ENCODE measurements at regions not wholly inside any gene's neighbourhood (a gene's known extent, or its start where the extent isn't known, plus 50 kb on each side); places are given as distances from the start of the nearest gene placed in this dataset.

GRCh38 chr7:157470701-157471131, 133.9 kb downstream of the DNAJB6 start:
- 86% methylated on average over 11 of the region's 17 CpGs for WGBS
- Histone ChIP-seq H2BK12ac (ENCODE audit: low read length in 2 of 2) (no peak overlapping the region), H4K8ac (ENCODE audit: low read length) (no peak overlapping the region), H2BK120ac (ENCODE audit: low read depth, low read length) (no peak overlapping the region), H3K27ac (ENCODE audit: low read length, poor library complexity, severe bottlenecking) (no peak overlapping the region), H2AK5ac (ENCODE audit: low read length, severe bottlenecking) (no peak overlapping the region), H3K18ac (ENCODE audit: low read depth in 1 of 2, low read length in 2 of 2) (no peak overlapping the region), H3K9me3 (ENCODE audit: control insufficient read depth, low read length) (peaks cover 24% of the 10 kb centered on the region), H3K4ac (ENCODE audit: low read depth in 1 of 2, low read length in 2 of 2) (no peak overlapping the region), H2AFZ (ENCODE audit: low read depth, low read length) (no peak overlapping the region), H2BK5ac (ENCODE audit: low read depth, low read length, poor library complexity, severe bottlenecking) (no peak overlapping the region), H2BK15ac (ENCODE audit: low read depth, poor library complexity, severe bottlenecking) (no peak overlapping the region), H3K27me3 (ENCODE audit: control insufficient read depth in 1 of 2, insufficient read depth in 1 of 2, low read length in 2 of 2) (peaks cover 0 to 8% of the 10 kb centered on the region in 2 experiments), H3K79me1 (replicated peaks; ENCODE audit: low read length, poor library complexity, severe bottlenecking) (no peaks in the 10 kb centered on the region), H3K14ac (ENCODE audit: low read length in 2 of 2) (no peak overlapping the region), H3K9ac (ENCODE audit: low read length) (no peak overlapping the region), H3K4me1 (ENCODE audit: control insufficient read depth, insufficient read depth, low read depth, low read length) (no peaks in the 10 kb centered on the region), H3K4me3 (ENCODE audit: insufficient read depth in 1 of 2, low read depth in 1 of 2, low read length in 2 of 2) (no peak overlapping the region), H3K23ac (ENCODE audit: low read length in 2 of 2) (no peak overlapping the region), H4K91ac (ENCODE audit: low read length) (no peak overlapping the region), H3K36me3 (ENCODE audit: control insufficient read depth in 1 of 2, insufficient read depth in 2 of 2, low read depth in 1 of 2, low read length in 2 of 2) (no peaks in the 10 kb centered on the region), H3K4me2 (ENCODE audit: low read length, poor library complexity, severe bottlenecking) (no peak overlapping the region)
- DNase-seq = no peak

GRCh38 chr7:157471259-157472125, 134.7 kb downstream of the DNAJB6 start:
- Histone ChIP-seq H3K4me2 (ENCODE audit: low read length, poor library complexity, severe bottlenecking) (no peak overlapping the region), H3K9me3 (ENCODE audit: control insufficient read depth, low read length) (peaks cover 24% of the 10 kb centered on the region), H2AFZ (ENCODE audit: low read depth, low read length) (no peak overlapping the region), H3K4ac (ENCODE audit: low read depth in 1 of 2, low read length in 2 of 2) (no peak overlapping the region), H3K23ac (ENCODE audit: low read length in 2 of 2) (no peak overlapping the region), H4K91ac (ENCODE audit: low read length) (no peak overlapping the region), H3K4me1 (ENCODE audit: control insufficient read depth, insufficient read depth, low read depth, low read length) (no peaks in the 10 kb centered on the region), H3K9ac (ENCODE audit: low read length) (no peak overlapping the region), H2AK5ac (ENCODE audit: low read length, severe bottlenecking) (no peak overlapping the region), H3K14ac (ENCODE audit: low read length in 2 of 2) (no peak overlapping the region), H2BK12ac (ENCODE audit: low read length in 2 of 2) (no peak overlapping the region), H3K27me3 (ENCODE audit: control insufficient read depth in 1 of 2, insufficient read depth in 1 of 2, low read length in 2 of 2) (peaks cover 0 to 6% of the 10 kb centered on the region in 2 experiments), H3K27ac (ENCODE audit: low read length, poor library complexity, severe bottlenecking) (no peak overlapping the region), H3K79me1 (replicated peaks; ENCODE audit: low read length, poor library complexity, severe bottlenecking) (no peaks in the 10 kb centered on the region), H4K8ac (ENCODE audit: low read length) (no peak overlapping the region), H3K18ac (ENCODE audit: low read depth in 1 of 2, low read length in 2 of 2) (no peak overlapping the region), H2BK120ac (ENCODE audit: low read depth, low read length) (no peak overlapping the region), H2BK15ac (ENCODE audit: low read depth, poor library complexity, severe bottlenecking) (no peak overlapping the region), H3K36me3 (ENCODE audit: control insufficient read depth in 1 of 2, insufficient read depth in 2 of 2, low read depth in 1 of 2, low read length in 2 of 2) (no peaks in the 10 kb centered on the region), H3K4me3 (ENCODE audit: insufficient read depth in 1 of 2, low read depth in 1 of 2, low read length in 2 of 2) (no peak overlapping the region), H2BK5ac (ENCODE audit: low read depth, low read length, poor library complexity, severe bottlenecking) (no peak overlapping the region)
- 76% methylated on average over 11 of the region's 11 CpGs for WGBS
- no peak for DNase-seq

- H2BK5ac ChIP-seq (ENCODE audit: low read depth, low read length, poor library complexity, severe bottlenecking) = no peak overlapping the region
- no peak overlapping the region for H2BK12ac ChIP-seq (ENCODE audit: low read length in 2 of 2)
- H3K4me1 ChIP-seq (ENCODE audit: control insufficient read depth, insufficient read depth, low read depth, low read length) = no peaks in the 10 kb centered on the region
- no peaks in the 10 kb centered on the region for H3K36me3 ChIP-seq (ENCODE audit: control insufficient read depth in 1 of 2, insufficient read depth in 2 of 2, low read depth in 1 of 2, low read length in 2 of 2)
- no peak overlapping the region for H3K4me3 ChIP-seq (ENCODE audit: insufficient read depth in 1 of 2, low read depth in 1 of 2, low read length in 2 of 2)
- H3K23ac ChIP-seq (ENCODE audit: low read length in 2 of 2) = no peak overlapping the region
- H2BK120ac ChIP-seq (ENCODE audit: low read depth, low read length) = no peak overlapping the region
- no peak overlapping the region for H3K18ac ChIP-seq (ENCODE audit: low read depth in 1 of 2, low read length in 2 of 2)
- no peak overlapping the region for H4K91ac ChIP-seq (ENCODE audit: low read length)
- no peak overlapping the region for H3K27ac ChIP-seq (ENCODE audit: low read length, poor library complexity, severe bottlenecking)
- no peak overlapping the region for H2AFZ ChIP-seq (ENCODE audit: low read depth, low read length)
- no peak overlapping the region for H2BK15ac ChIP-seq (ENCODE audit: low read depth, poor library complexity, severe bottlenecking)
- H4K8ac ChIP-seq (ENCODE audit: low read length) = no peak overlapping the region
- DNase-seq = no peak
- peaks cover 24% of the 10 kb centered on the region for H3K9me3 ChIP-seq (ENCODE audit: control insufficient read depth, low read length)
- no peak overlapping the region for H3K4ac ChIP-seq (ENCODE audit: low read depth in 1 of 2, low read length in 2 of 2)
- H3K27me3 ChIP-seq (ENCODE audit: control insufficient read depth in 1 of 2, insufficient read depth in 1 of 2, low read length in 2 of 2) = peaks cover 0 to 1% of the 10 kb centered on the region in 2 experiments
- H3K9ac ChIP-seq (ENCODE audit: low read length) = no peak overlapping the region
- H2AK5ac ChIP-seq (ENCODE audit: low read length, severe bottlenecking) = no peak overlapping the region
- no peak overlapping the region for H3K4me2 ChIP-seq (ENCODE audit: low read length, poor library complexity, severe bottlenecking)
- H3K14ac ChIP-seq (ENCODE audit: low read length in 2 of 2) = no peak overlapping the region
- 49% methylated on average over 8 of the region's 10 CpGs for WGBS
- no peaks in the 10 kb centered on the region for H3K79me1 ChIP-seq (replicated peaks; ENCODE audit: low read length, poor library complexity, severe bottlenecking)
Observed at GRCh38 chr7:157472311-157473050, 135.7 kb downstream of the DNAJB6 start.

GRCh38 chr7:157473051-157473569, 136.3 kb downstream of the DNAJB6 start:
- no peak overlapping the region for H2AFZ ChIP-seq (ENCODE audit: low read depth, low read length)
- no peaks in the 10 kb centered on the region for H3K4me1 ChIP-seq (ENCODE audit: control insufficient read depth, insufficient read depth, low read depth, low read length)
- WGBS = 65% methylated on average over 2 of the region's 4 CpGs

More at GRCh38 chr7:157473051-157473569, 136.3 kb downstream of the DNAJB6 start:
- H3K14ac ChIP-seq (ENCODE audit: low read length in 2 of 2) = no peak overlapping the region
- H3K4ac ChIP-seq (ENCODE audit: low read depth in 1 of 2, low read length in 2 of 2) = no peak overlapping the region
- no peak overlapping the region for H2BK120ac ChIP-seq (ENCODE audit: low read depth, low read length)
- no peak overlapping the region for H4K8ac ChIP-seq (ENCODE audit: low read length)
- H2BK15ac ChIP-seq (ENCODE audit: low read depth, poor library complexity, severe bottlenecking) = no peak overlapping the region
- H2AK5ac ChIP-seq (ENCODE audit: low read length, severe bottlenecking) = no peak overlapping the region
- H2BK5ac ChIP-seq (ENCODE audit: low read depth, low read length, poor library complexity, severe bottlenecking) = no peak overlapping the region
- no peak overlapping the region for H3K4me2 ChIP-seq (ENCODE audit: low read length, poor library complexity, severe bottlenecking)
- DNase-seq = no peak
- H3K23ac ChIP-seq (ENCODE audit: low read length in 2 of 2) = no peak overlapping the region
- H3K4me3 ChIP-seq (ENCODE audit: insufficient read depth in 1 of 2, low read depth in 1 of 2, low read length in 2 of 2) = no peak overlapping the region
- no peak overlapping the region for H4K91ac ChIP-seq (ENCODE audit: low read length)
- H3K27me3 ChIP-seq (ENCODE audit: control insufficient read depth in 1 of 2, insufficient read depth in 1 of 2, low read length in 2 of 2) = peaks cover 0 to 4% of the 10 kb centered on the region in 2 experiments
- no peak overlapping the region for H2BK12ac ChIP-seq (ENCODE audit: low read length in 2 of 2)
- H3K18ac ChIP-seq (ENCODE audit: low read depth in 1 of 2, low read length in 2 of 2) = no peak overlapping the region
- no peaks in the 10 kb centered on the region for H3K36me3 ChIP-seq (ENCODE audit: control insufficient read depth in 1 of 2, insufficient read depth in 2 of 2, low read depth in 1 of 2, low read length in 2 of 2)
- H3K9ac ChIP-seq (ENCODE audit: low read length) = no peak overlapping the region
- no peak overlapping the region for H3K27ac ChIP-seq (ENCODE audit: low read length, poor library complexity, severe bottlenecking)
- no peaks in the 10 kb centered on the region for H3K79me1 ChIP-seq (replicated peaks; ENCODE audit: low read length, poor library complexity, severe bottlenecking)
- H3K9me3 ChIP-seq (ENCODE audit: control insufficient read depth, low read length) = peaks cover 24% of the 10 kb centered on the region
